Endothelial cell of umbilical vein (primary cell): ENCODE measurements at regions not wholly inside any gene's neighbourhood (a gene's known extent, or its start where the extent isn't known, plus 50 kb on each side); places are given as distances from the start of the nearest gene placed in this dataset.

ENCODE experiments used
- BruUV-seq: library from RNA; stranded (reverse); fragments of 400-500 nt; replicated peaks from 2 replicates; lab custom pipeline; 2021; lab: Mats Ljungman, UMichigan
- CTCF ChIA-PET: fragments of 300-600, 350-600 bp; sonication (Branson Sonifier 250); formaldehyde crosslinking; loops from one replicate; lab custom pipeline; 2021; ENCODE audit warnings: antibody characterized with exemption, inconsistent platforms; lab: Charles Lee
- POLR2A ChIA-PET: fragments of 300-600, 350-600 bp; sonication (Branson Sonifier 250); formaldehyde crosslinking; loops from one replicate; lab custom pipeline; 2021; ENCODE audit warnings: antibody characterized with exemption, inconsistent platforms; lab: Charles Lee
- DNase-seq: peaks from one replicate; pipeline ENCODE4 v3.0.0-alpha.2; 2011; ENCODE audit warnings: low read depth, low spot score
- FAIRE-seq: peaks from 2 replicates; lab custom pipeline; 2011; peaks lifted over from hg19 to GRCh38; lab: Jason Lieb, UNC
- H2AFZ ChIP-seq: 2 replicates; pipeline ENCODE4 v1.6.0; 2012; ENCODE audit warnings: low read depth, low read length, control low read depth, inconsistent platforms
- H3K27ac ChIP-seq: 2 replicates; pipeline ENCODE4 v1.5.1; 2011; ENCODE audit warnings: low read depth, mild to moderate bottlenecking, control low read depth, low read length, moderate library complexity; ENCODE audit not compliant: insufficient read depth
- H3K27me3 ChIP-seq, 2 experiments: 2 replicates each; pipeline versions ENCODE4 v1.6.0 to v1.6.1; 2011; ENCODE audit warnings: low read length in 2 of 2, mixed read lengths in 1 of 2; ENCODE audit not compliant: control insufficient read depth in 2 of 2, insufficient read depth in 2 of 2
- H3K36me3 ChIP-seq, 2 experiments: 2 replicates in 1 of 2; 3 replicates in 1 of 2; pipeline ENCODE4 v1.5.1; 2011; ENCODE audit warnings: low read length in 2 of 2, mild to moderate bottlenecking in 1 of 2, moderate library complexity in 1 of 2; ENCODE audit not compliant: control insufficient read depth in 2 of 2, insufficient read depth in 2 of 2; ENCODE audit errors: extremely low read depth in 1 of 2
- H3K4me1 ChIP-seq: 3 replicates; pipeline ENCODE4 v1.5.1; 2011; ENCODE audit warnings: mild to moderate bottlenecking, low read length; ENCODE audit not compliant: control insufficient read depth, insufficient read depth; ENCODE audit errors: extremely low read depth
- H3K4me2 ChIP-seq: 2 replicates; pipeline ENCODE4 v1.6.1; 2011; ENCODE audit warnings: low read length, control low read depth, mixed read lengths; ENCODE audit not compliant: insufficient read depth
- H3K4me3 ChIP-seq, 3 experiments: fragments of 200-600 bp in 1 of 3; sonication (generic), shearing (Covaris generic) in 1 of 3; replicated peaks in 1 of 3; 2 replicates each; pipeline ENCODE4 v1.5.1; 2011 to 2016; ENCODE audit warnings: control low read depth in 3 of 3, low read length in 3 of 3, mild to moderate bottlenecking in 2 of 3, inconsistent platforms in 1 of 3, low read depth in 1 of 3, moderate library complexity in 1 of 3; ENCODE audit not compliant: insufficient read depth in 1 of 3
- H3K79me2 ChIP-seq: 2 replicates; pipeline ENCODE4 v1.6.0; 2012; ENCODE audit warnings: low read length, inconsistent platforms; ENCODE audit not compliant: control insufficient read depth, insufficient read depth
- H3K9ac ChIP-seq: replicated peaks from 2 replicates; pipeline ENCODE3; 2011; ENCODE audit warnings: low read length, control low read depth; ENCODE audit not compliant: insufficient read depth; ENCODE audit errors: extremely low read depth
- H3K9me1 ChIP-seq: replicated peaks from 3 replicates; pipeline ENCODE4 v1.6.0; 2011; ENCODE audit warnings: mild to moderate bottlenecking, low read length; ENCODE audit not compliant: control insufficient read depth, insufficient read depth; ENCODE audit errors: extremely low read depth
- H3K9me3 ChIP-seq: replicated peaks from 2 replicates; pipeline ENCODE4 v1.5.1; 2012; ENCODE audit warnings: low read length, inconsistent platforms; ENCODE audit not compliant: control insufficient read depth, insufficient read depth
- H4K20me1 ChIP-seq: replicated peaks from 2 replicates; pipeline ENCODE3; 2011; ENCODE audit warnings: mild to moderate bottlenecking, low read length; ENCODE audit not compliant: control insufficient read depth, insufficient read depth; ENCODE audit errors: extremely low read depth
- CTCF ChIP-seq, 2 donors: IDR thresholded peaks; 1 replicate in 1 of 2; 2 replicates in 1 of 2; pipeline ENCODE4 v1.5.1; 2011; ENCODE audit warnings: low read length in 2 of 2, mild to moderate bottlenecking in 2 of 2, moderate library complexity in 2 of 2, control low read depth in 1 of 2, inconsistent platforms in 1 of 2, low read depth in 1 of 2; ENCODE audit not compliant: insufficient read depth in 1 of 2; ENCODE audit errors: extremely low read depth in 1 of 2
- EZH2 ChIP-seq: IDR thresholded peaks from 2 replicates; pipeline ENCODE4 v1.6.1; 2012; ENCODE audit warnings: borderline replicate concordance, low read depth, mild to moderate bottlenecking, moderate library complexity, low read length, inconsistent platforms; ENCODE audit not compliant: severe bottlenecking
- FOS ChIP-seq: IDR thresholded peaks from 2 replicates; pipeline ENCODE4 v1.6.1; 2011; ENCODE audit warnings: mild to moderate bottlenecking, low read length, moderate library complexity, borderline replicate concordance; ENCODE audit not compliant: insufficient read depth
- GATA2 ChIP-seq: IDR thresholded peaks from 2 replicates; pipeline ENCODE4 v1.7.0; 2011; ENCODE audit warnings: low read depth, mild to moderate bottlenecking, moderate library complexity, mixed read lengths, low read length; ENCODE audit not compliant: insufficient read length, insufficient read depth
- JUN ChIP-seq: IDR thresholded peaks from 2 replicates; pipeline ENCODE4 v1.6.1; 2011; ENCODE audit warnings: borderline replicate concordance, low read depth; ENCODE audit not compliant: insufficient read length, insufficient read depth
- MYC ChIP-seq: IDR thresholded peaks from one replicate; pipeline ENCODE4 v1.6.1; 2011; ENCODE audit warnings: mild to moderate bottlenecking, low read depth, low read length
- POLR2A ChIP-seq: IDR thresholded peaks from 2 replicates; pipeline ENCODE4 v1.6.1; 2012; ENCODE audit warnings: low read depth, mild to moderate bottlenecking, control low read depth, low read length
- POLR2AphosphoS5 ChIP-seq: IDR thresholded peaks from 2 replicates; pipeline ENCODE4 v1.6.1; 2012; ENCODE audit warnings: low read depth, mild to moderate bottlenecking, control low read depth, low read length, moderate library complexity; ENCODE audit not compliant: insufficient read depth
- dilution Hi-C: fragments of 300-500 bp; cut with MboI; formaldehyde crosslinking; loops from one replicate; pipeline ENCODE4 v1.15.0; 2019; ENCODE audit warnings: low sequenced_read_pairs; ENCODE audit not compliant: extremely low pct_ligation_motif_present
- intact Hi-C: fragments of 100-400 bp; cut with micrococcal nuclease; formaldehyde crosslinking; loops from one replicate; pipeline ENCODE4 v1.10.0; 2022
- TF ChIP-seq, protein P1 (sequence below): IDR thresholded peaks from 2 replicates; pipeline ENCODE4 v1.6.1; 2011; ENCODE audit not compliant: insufficient read depth, insufficient read length

GRCh38 chr12:17097674-17098073 lies 491.7 kb upstream of the LMO3 start:
- TF ChIP-seq POLR2AphosphoS5 (no peak), MYC (no peak), JUN (no peak), FOS (no peak), CTCF (IDR thresholded peaks at IDR 0.05; ENCODE audit: extremely low read depth in 1 of 2, insufficient read depth in 1 of 2, low read depth in 1 of 2, low read length in 2 of 2) (no peak)
- TF ChIP-seq, protein P1, sequence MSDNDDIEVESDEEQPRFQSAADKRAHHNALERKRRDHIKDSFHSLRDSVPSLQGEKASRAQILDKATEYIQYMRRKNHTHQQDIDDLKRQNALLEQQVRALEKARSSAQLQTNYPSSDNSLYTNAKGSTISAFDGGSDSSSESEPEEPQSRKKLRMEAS = no peak
- H3K79me2 ChIP-seq = no peaks in the 10 kb centered on the region
- H3K4me3 ChIP-seq = no peak overlapping the region
- POLR2A ChIA-PET = no interaction called here
- H3K27ac ChIP-seq = no peak overlapping the region
- CTCF ChIA-PET = no interaction called here
- H3K9me3 ChIP-seq = peaks cover 4% of the 10 kb centered on the region
- intact Hi-C loops = no loop called here
- DNase-seq (peak; percentile 3), FAIRE-seq (peak; percentile 52)
- H4K20me1 ChIP-seq = no peaks in the 10 kb centered on the region
- H3K36me3 ChIP-seq = no peaks in the 10 kb centered on the region
- BruUV-seq = no TSS peak
- H3K9me1 ChIP-seq = no peaks in the 10 kb centered on the region
- dilution Hi-C loops = no loop called here
- H3K4me2 ChIP-seq = no peak overlapping the region
- H3K4me1 ChIP-seq = no peaks in the 10 kb centered on the region
- no peak overlapping the region for H2AFZ ChIP-seq
- H3K9ac ChIP-seq = no peak overlapping the region
- no peaks in the 10 kb centered on the region for H3K27me3 ChIP-seq

- CTCF ChIA-PET = no interaction called here
- H4K20me1 ChIP-seq = no peaks in the 10 kb centered on the region
- H3K27me3 ChIP-seq = no peaks in the 10 kb centered on the region
- TF ChIP-seq POLR2AphosphoS5 = no peak
- TF ChIP-seq FOS = no peak
- TF ChIP-seq JUN = no peak
- TF ChIP-seq POLR2A = no peak
- TF ChIP-seq GATA2 = no peak
- TF ChIP-seq EZH2 = no peak
- TF ChIP-seq, protein P1 = no peak
- TF ChIP-seq MYC = no peak
- no peak for TF ChIP-seq CTCF (IDR thresholded peaks at IDR 0.05; ENCODE audit: extremely low read depth in 1 of 2, insufficient read depth in 1 of 2, low read depth in 1 of 2, low read length in 2 of 2)
- H3K79me2 ChIP-seq = no peaks in the 10 kb centered on the region
- no peak overlapping the region for H3K9ac ChIP-seq
- no peak overlapping the region for H3K4me3 ChIP-seq
- no peaks in the 10 kb centered on the region for H3K9me1 ChIP-seq
- no peaks in the 10 kb centered on the region for H3K4me1 ChIP-seq
- intact Hi-C loops (no loop called here), dilution Hi-C loops (no loop called here)
- no peak overlapping the region for H2AFZ ChIP-seq
- H3K36me3 ChIP-seq = no peaks in the 10 kb centered on the region
- BruUV-seq = no TSS peak
- no peak overlapping the region for H3K27ac ChIP-seq
- no peak for FAIRE-seq
- peaks cover 6% of the 10 kb centered on the region for H3K9me3 ChIP-seq
- POLR2A ChIA-PET = no interaction called here
- no peak overlapping the region for H3K4me2 ChIP-seq
- DNase-seq = no peak
These were observed 478.9 kb upstream of the LMO3 start for GRCh38 chr12:17084831-17085230.
